ENCODE measurements at regions not wholly inside any gene's neighbourhood (a gene's known extent, or its start where the extent isn't known, plus 50 kb on each side); places are given as distances from the start of the nearest gene placed in this dataset.

DNA sequence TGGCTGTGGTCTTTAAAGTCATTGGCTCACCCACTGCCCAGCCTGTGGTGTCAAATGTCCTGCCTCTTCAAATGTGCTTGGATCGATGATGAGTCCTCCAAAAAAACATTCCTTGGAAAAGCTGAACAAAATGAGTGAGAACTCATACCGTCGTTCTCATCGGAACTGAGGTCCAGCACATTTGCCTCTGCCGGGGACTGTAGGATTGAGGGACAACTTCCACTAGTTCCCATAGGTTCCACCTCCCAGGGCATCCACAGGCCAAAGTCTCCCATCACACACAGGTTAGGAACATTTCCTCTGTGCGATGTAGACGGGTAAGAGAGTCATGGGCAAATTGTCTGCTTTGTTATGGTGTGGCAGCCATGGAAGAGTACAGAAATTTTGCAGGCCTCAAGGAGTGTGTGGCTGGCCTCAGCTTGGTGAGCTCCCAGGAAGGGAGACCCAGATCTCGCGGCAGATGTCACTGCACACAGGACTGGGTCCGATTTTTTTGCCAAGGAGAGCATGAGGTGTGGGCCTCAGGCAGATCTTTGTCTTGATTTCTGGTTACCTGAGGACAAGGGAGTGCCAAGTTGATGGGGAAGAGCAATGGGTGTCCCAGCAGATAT lies 115.7 kb downstream of the SNRPN start:
- no peaks in the 10 kb centered on the region for H3K4me1 ChIP-seq (replicated peaks in 1 of 4; ENCODE audit: control insufficient read depth in 3 of 4, insufficient read depth in 4 of 4, low read length in 3 of 4)
- H3K14ac ChIP-seq (ENCODE audit: insufficient read length): no peak overlapping the region
- H3K27ac ChIP-seq (ENCODE audit: low read depth, low read length): no peak overlapping the region
- no peak overlapping the region for H2AFZ ChIP-seq (ENCODE audit: low read length)
- no peak overlapping the region for H4K91ac ChIP-seq (replicated peaks; ENCODE audit: insufficient read length, low read length)
- no peak overlapping the region for H2BK12ac ChIP-seq (ENCODE audit: low read depth, low read length)
- no peak for FAIRE-seq
- no peak overlapping the region for H3K18ac ChIP-seq (ENCODE audit: extremely low read depth, low read length)
- no peak overlapping the region for H3K4me3 ChIP-seq (ENCODE audit: extremely low read depth in 1 of 4, insufficient read depth in 2 of 4, low read depth in 3 of 4, low read length in 4 of 4)
- H3K56ac ChIP-seq (replicated peaks; ENCODE audit: insufficient read length, low read depth, low read length): no peak overlapping the region
- H3K36me3 ChIP-seq (ENCODE audit: control insufficient read depth in 2 of 4, insufficient read depth in 4 of 4, low read length in 3 of 4): peaks cover 94 to 100% (median 99%) of the 10 kb centered on the region in 4 experiments
- TF ChIP-seq KDM4A (IDR thresholded peaks at IDR 0.05; ENCODE audit: low read depth, low read length, severe bottlenecking) (no peak), ZNF274 (IDR thresholded peaks at IDR 0.05; ENCODE audit: borderline replicate concordance, extremely low read depth, low read length) (peak; percentile 90), CBX8 (IDR thresholded peaks at IDR 0.05; ENCODE audit: borderline replicate concordance, low read depth, low read length) (no peak)
- DNase-seq (ENCODE audit: low read depth in 1 of 2, low spot score in 2 of 2): no peak
- H3K4me2 ChIP-seq (ENCODE audit: insufficient read depth in 1 of 2, low read depth in 2 of 2, low read length in 2 of 2): no peak overlapping the region
- no peaks in the 10 kb centered on the region for H3K23me2 ChIP-seq (ENCODE audit: low read depth, low read length)
- no peak overlapping the region for H3K9ac ChIP-seq (replicated peaks in 1 of 4; ENCODE audit: extremely low read depth in 1 of 4, low read depth in 3 of 4, low read length in 3 of 4)
- no peak overlapping the region for H4K5ac ChIP-seq (ENCODE audit: insufficient read length, low read depth, low read length)
- H4K8ac ChIP-seq (ENCODE audit: extremely low read depth, insufficient read depth, low read length): no peak overlapping the region
- H3K79me1 ChIP-seq (ENCODE audit: low read depth, low read length): peaks cover 8% of the 10 kb centered on the region; the same call in 1 of the 2 replicates
- no peak overlapping the region for H2BK15ac ChIP-seq (ENCODE audit: low read length)
- H2BK120ac ChIP-seq (replicated peaks; ENCODE audit: low read depth, low read length): no peak overlapping the region
- 82% methylated on average over 10 of the region's 10 CpGs; no CpG with 5 or more reads in 1 of the 2 experiments for WGBS, 2 experiments (ENCODE audit: extremely low coverage in 1 of 2, insufficient coverage in 1 of 2, insufficient read length in 1 of 2, insufficient replicate concordance in 2 of 2, low coverage in 1 of 2, low lambda C conversion rate in 2 of 2, missing lambda C conversion rate in 1 of 2)
- no peaks in the 10 kb centered on the region for H3K27me3 ChIP-seq (replicated peaks in 1 of 4; ENCODE audit: control insufficient read depth in 3 of 4, extremely low read depth in 1 of 4, insufficient read depth in 3 of 4, low read length in 3 of 4)
- no peak overlapping the region for H2BK5ac ChIP-seq (ENCODE audit: low read depth, low read length)
- no peak overlapping the region for H2AK5ac ChIP-seq (ENCODE audit: low read depth, low read length)
- no peak overlapping the region for H3K23ac ChIP-seq (ENCODE audit: insufficient read length)
- ChIA-PET CTCF (ENCODE audit: partially characterized antibody) (interaction anchor here (0.7 to 0.9 kb wide), 2 partner anchors 40 to 64 kb away, joined by 3 to 4 read pairs; no protein-coding TSS in a partner anchor), POLR2A (ENCODE audit: partially characterized antibody) (interaction anchor here (0.6 kb wide), 1 partner anchor 25 kb away, joined by 3 read pairs; no protein-coding TSS in a partner anchor)
- no peaks in the 10 kb centered on the region for H4K20me1 ChIP-seq (replicated peaks in 1 of 2; ENCODE audit: control insufficient read depth in 1 of 2, insufficient read depth in 2 of 2, low read length in 2 of 2)
- H3K9me3 ChIP-seq (ENCODE audit: insufficient read depth in 2 of 2, low read depth in 1 of 2, low read length in 1 of 2): peaks cover 96 to 97% of the 10 kb centered on the region in 2 experiments
- H2BK20ac ChIP-seq (ENCODE audit: low read length): no peak overlapping the region
- no peak overlapping the region for H3K4ac ChIP-seq (replicated peaks; ENCODE audit: insufficient read length, low read depth, low read length)
- H3K79me2 ChIP-seq (ENCODE audit: control insufficient read depth in 1 of 2, insufficient read depth in 2 of 2, low read length in 2 of 2): peaks cover 0 to 64% of the 10 kb centered on the region in 2 experiments; a peak in 2 of 4 replicates
